ENCODE measurements at regions not wholly inside any gene's neighbourhood (a gene's known extent, or its start where the extent isn't known, plus 50 kb on each side); places are given as distances from the start of the nearest gene placed in this dataset.

- no peak overlapping the region for H3K4me2 ChIP-seq (ENCODE audit: control insufficient read depth, extremely low read depth, insufficient read depth, low read depth, low read length)
- H3K79me2 ChIP-seq (ENCODE audit: control insufficient read depth, insufficient read depth, low read length): no peaks in the 10 kb centered on the region
- dilution Hi-C loops (cut with MboI; ENCODE audit: extremely low pct_ligation_motif_present, low sequenced_read_pairs): no loop called here
- no peak overlapping the region for H2AFZ ChIP-seq (ENCODE audit: control insufficient read depth, low read length)
- no peak overlapping the region for H3K4me3 ChIP-seq (ENCODE audit: control insufficient read depth in 2 of 3, extremely low read depth in 1 of 3, insufficient read depth in 2 of 3, low read depth in 1 of 3, low read length in 3 of 3)
- H3K9me3 ChIP-seq (ENCODE audit: control insufficient read depth, low read depth, low read length): no peaks in the 10 kb centered on the region
- H3K27me3 ChIP-seq (ENCODE audit: control insufficient read depth, extremely low read depth, insufficient read depth, low read length): no peaks in the 10 kb centered on the region
- no peak for FAIRE-seq
- H4K20me1 ChIP-seq (ENCODE audit: control insufficient read depth, extremely low read depth, insufficient read depth, low read length): no peaks in the 10 kb centered on the region
- no peak overlapping the region for H3K27ac ChIP-seq (ENCODE audit: control insufficient read depth, insufficient read depth, low read length)
- DNase-seq (ENCODE audit: low read depth, low spot score): no peak
- H3K9ac ChIP-seq (ENCODE audit: control insufficient read depth, extremely low read depth, insufficient read depth, low read length): no peak overlapping the region
- no peaks in the 10 kb centered on the region for H3K4me1 ChIP-seq (ENCODE audit: control insufficient read depth, extremely low read depth, insufficient read depth, low read length)
- no peaks in the 10 kb centered on the region for H3K36me3 ChIP-seq (ENCODE audit: control insufficient read depth in 2 of 2, extremely low read depth in 1 of 2, insufficient read depth in 2 of 2, low read length in 2 of 2)
- H3K9me1 ChIP-seq (ENCODE audit: control insufficient read depth, extremely low read depth, insufficient read depth, low read length): no peaks in the 10 kb centered on the region
- TF ChIP-seq EZH2 (IDR thresholded peaks at IDR 0.05; ENCODE audit: low read length) (no peak), CTCF (optimal IDR thresholded peaks at IDR 0.05 in 1 of 3, IDR thresholded peaks at IDR 0.05 in 1 of 3, conservative IDR thresholded peaks at IDR 0.05 in 1 of 3; ENCODE audit: extremely low read depth in 1 of 3, insufficient read depth in 2 of 3, low read length in 3 of 3) (no peak)
These were observed 333.8 kb upstream of the PCDH7 start for GRCh38 chr4:30386266-30386895.

GRCh38 chr4:30395902-30396301, 324.3 kb upstream of the PCDH7 start:
- DNase-seq (ENCODE audit: low read depth, low spot score): no peak

More at GRCh38 chr4:30395902-30396301, 324.3 kb upstream of the PCDH7 start:
- Histone ChIP-seq H3K36me3 (ENCODE audit: control insufficient read depth in 2 of 2, extremely low read depth in 1 of 2, insufficient read depth in 2 of 2, low read length in 2 of 2) (no peaks in the 10 kb centered on the region), H3K9me3 (ENCODE audit: control insufficient read depth, low read depth, low read length) (no peaks in the 10 kb centered on the region), H3K9ac (ENCODE audit: control insufficient read depth, extremely low read depth, insufficient read depth, low read length) (no peak overlapping the region), H4K20me1 (ENCODE audit: control insufficient read depth, extremely low read depth, insufficient read depth, low read length) (no peaks in the 10 kb centered on the region), H3K4me2 (ENCODE audit: control insufficient read depth, extremely low read depth, insufficient read depth, low read depth, low read length) (no peak overlapping the region), H2AFZ (ENCODE audit: control insufficient read depth, low read length) (no peak overlapping the region), H3K9me1 (ENCODE audit: control insufficient read depth, extremely low read depth, insufficient read depth, low read length) (no peaks in the 10 kb centered on the region), H3K27me3 (ENCODE audit: control insufficient read depth, extremely low read depth, insufficient read depth, low read length) (no peaks in the 10 kb centered on the region), H3K4me3 (ENCODE audit: control insufficient read depth in 2 of 3, extremely low read depth in 1 of 3, insufficient read depth in 2 of 3, low read depth in 1 of 3, low read length in 3 of 3) (no peak overlapping the region), H3K4me1 (ENCODE audit: control insufficient read depth, extremely low read depth, insufficient read depth, low read length) (no peaks in the 10 kb centered on the region), H3K27ac (ENCODE audit: control insufficient read depth, insufficient read depth, low read length) (no peak overlapping the region), H3K79me2 (ENCODE audit: control insufficient read depth, insufficient read depth, low read length) (no peaks in the 10 kb centered on the region)
- no peak for TF ChIP-seq CTCF (optimal IDR thresholded peaks at IDR 0.05 in 1 of 3, IDR thresholded peaks at IDR 0.05 in 1 of 3, conservative IDR thresholded peaks at IDR 0.05 in 1 of 3; ENCODE audit: extremely low read depth in 1 of 3, insufficient read depth in 2 of 3, low read length in 3 of 3)
- no peak for TF ChIP-seq EZH2 (IDR thresholded peaks at IDR 0.05; ENCODE audit: low read length)
- FAIRE-seq: no peak
- dilution Hi-C loops (cut with MboI; ENCODE audit: extremely low pct_ligation_motif_present, low sequenced_read_pairs): no loop called here

All from keratinocyte (primary cell).